ENCODE measurements at regions not wholly inside any gene's neighbourhood (a gene's known extent, or its start where the extent isn't known, plus 50 kb on each side); places are given as distances from the start of the nearest gene placed in this dataset.
A peak's percentile ranks its signal among the peaks of the same experiment; 100 is the strongest.

DNA sequence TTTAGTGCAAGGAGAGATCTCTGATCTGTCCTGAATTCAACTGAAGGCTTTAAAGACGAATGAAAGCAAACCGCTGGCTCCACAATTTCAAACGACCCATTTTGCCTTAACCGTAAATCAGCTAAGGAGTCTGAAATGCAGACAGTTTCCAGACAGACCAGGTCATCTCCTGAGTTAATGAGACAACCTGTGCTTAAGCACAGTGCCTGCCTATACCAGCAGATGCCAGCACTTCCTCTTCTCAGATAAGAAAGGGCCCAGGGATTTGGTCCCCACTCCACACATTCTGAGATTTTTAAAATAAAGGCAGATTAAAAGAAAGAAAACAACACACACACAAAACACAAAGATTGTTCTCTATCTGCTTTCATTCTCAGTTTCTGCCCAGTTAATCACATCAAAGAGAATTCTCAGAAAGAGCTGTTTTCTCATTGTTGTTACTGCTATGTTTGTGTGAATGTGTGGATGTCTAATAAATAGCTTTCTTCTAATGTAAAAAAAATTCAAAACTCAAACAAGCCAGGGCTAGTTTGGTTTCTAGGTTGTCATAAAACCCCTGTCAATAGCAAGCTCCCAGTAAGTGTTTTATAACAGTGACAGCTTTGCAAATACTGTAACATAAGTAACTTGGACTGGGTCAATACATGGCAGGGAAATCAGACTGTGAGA is 157.7 kb upstream of the SLC24A2 start:
- DNase-seq (ENCODE audit: low spot score), result peak; percentile 56
- Mint-ChIP-seq H3K27ac (no peak overlapping the region), H3K4me1 (peaks cover 14% of the 10 kb centered on the region), H3K27me3 (ENCODE audit: insufficient read depth, low read depth) (peaks cover 4% of the 10 kb centered on the region), H3K36me3 (no peaks in the 10 kb centered on the region), H3K9me3 (peaks cover 6% of the 10 kb centered on the region), H3K4me3 (no peak overlapping the region)
- no peaks in the 10 kb centered on the region for H3F3A ChIP-seq (ENCODE audit: low read depth)
- H3K27ac ChIP-seq, result no peak overlapping the region
- no peaks in the 10 kb centered on the region for H3K79me2 ChIP-seq (ENCODE audit: low read depth)
- H3K4me2 ChIP-seq, result no peak overlapping the region
- no peaks in the 10 kb centered on the region for H3K9me3 ChIP-seq (ENCODE audit: low read depth)
- no peaks in the 10 kb centered on the region for H3K36me3 ChIP-seq
- H2AFZ ChIP-seq (replicated peaks), result no peak overlapping the region
- H3K9ac ChIP-seq, result no peak overlapping the region
- no peak for TF ChIP-seq EZH2 (IDR thresholded peaks at IDR 0.05)
- TF ChIP-seq, protein P1, sequence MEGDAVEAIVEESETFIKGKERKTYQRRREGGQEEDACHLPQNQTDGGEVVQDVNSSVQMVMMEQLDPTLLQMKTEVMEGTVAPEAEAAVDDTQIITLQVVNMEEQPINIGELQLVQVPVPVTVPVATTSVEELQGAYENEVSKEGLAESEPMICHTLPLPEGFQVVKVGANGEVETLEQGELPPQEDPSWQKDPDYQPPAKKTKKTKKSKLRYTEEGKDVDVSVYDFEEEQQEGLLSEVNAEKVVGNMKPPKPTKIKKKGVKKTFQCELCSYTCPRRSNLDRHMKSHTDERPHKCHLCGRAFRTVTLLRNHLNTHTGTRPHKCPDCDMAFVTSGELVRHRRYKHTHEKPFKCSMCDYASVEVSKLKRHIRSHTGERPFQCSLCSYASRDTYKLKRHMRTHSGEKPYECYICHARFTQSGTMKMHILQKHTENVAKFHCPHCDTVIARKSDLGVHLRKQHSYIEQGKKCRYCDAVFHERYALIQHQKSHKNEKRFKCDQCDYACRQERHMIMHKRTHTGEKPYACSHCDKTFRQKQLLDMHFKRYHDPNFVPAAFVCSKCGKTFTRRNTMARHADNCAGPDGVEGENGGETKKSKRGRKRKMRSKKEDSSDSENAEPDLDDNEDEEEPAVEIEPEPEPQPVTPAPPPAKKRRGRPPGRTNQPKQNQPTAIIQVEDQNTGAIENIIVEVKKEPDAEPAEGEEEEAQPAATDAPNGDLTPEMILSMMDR (IDR thresholded peaks at IDR 0.05), result peak; percentile 60
- H3K4me1 ChIP-seq, result peaks cover 4% of the 10 kb centered on the region
- H3K4me3 ChIP-seq, result no peak overlapping the region
- no peaks in the 10 kb centered on the region for H3K27me3 ChIP-seq
- H4K20me1 ChIP-seq (ENCODE audit: low read depth), result no peaks in the 10 kb centered on the region

DNA sequence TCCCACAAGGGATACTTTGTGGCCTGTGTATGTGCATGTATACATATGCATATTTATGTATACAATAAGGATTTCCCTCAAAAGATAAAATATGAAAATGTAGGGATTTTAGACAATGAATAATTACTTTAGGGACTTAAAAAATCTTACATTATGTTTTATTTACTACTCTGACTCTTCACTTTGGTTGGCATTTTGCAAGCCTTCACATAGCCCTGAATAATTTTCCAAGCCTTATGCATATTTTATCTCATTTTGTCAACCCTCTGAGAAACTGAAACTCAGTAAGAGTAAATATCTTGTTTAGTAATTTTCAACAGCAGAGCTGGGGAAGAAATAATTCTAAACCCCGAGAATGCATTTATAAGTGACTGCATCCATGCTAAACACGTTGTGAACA is 153.0 kb upstream of the SLC24A2 start:
- TF ChIP-seq EZH2 (IDR thresholded peaks at IDR 0.05) (no peak), EZH2phosphoT487 (IDR thresholded peaks at IDR 0.05) (no peak)
- TF ChIP-seq, protein P1 (IDR thresholded peaks at IDR 0.05), result no peak
- Histone ChIP-seq H3K4me3 (no peak overlapping the region), H3K79me2 (ENCODE audit: low read depth) (no peaks in the 10 kb centered on the region), H4K20me1 (ENCODE audit: low read depth) (no peaks in the 10 kb centered on the region), H3K27me3 (no peaks in the 10 kb centered on the region), H3K4me2 (no peak overlapping the region), H3F3A (ENCODE audit: low read depth) (no peaks in the 10 kb centered on the region), H3K4me1 (peaks cover 12% of the 10 kb centered on the region), H3K9me3 (ENCODE audit: low read depth) (no peaks in the 10 kb centered on the region), H3K9ac (no peak overlapping the region), H2AFZ (replicated peaks) (no peak overlapping the region), H3K27ac (no peak overlapping the region), H3K36me3 (no peaks in the 10 kb centered on the region)
- Mint-ChIP-seq H3K9me3 (no peaks in the 10 kb centered on the region), H3K4me3 (no peak overlapping the region), H3K27ac (no peak overlapping the region), H3K36me3 (no peaks in the 10 kb centered on the region), H3K4me1 (peaks cover 19% of the 10 kb centered on the region), H3K27me3 (ENCODE audit: insufficient read depth, low read depth) (peaks cover 2% of the 10 kb centered on the region)
- no peak for DNase-seq (ENCODE audit: low spot score)

DNA sequence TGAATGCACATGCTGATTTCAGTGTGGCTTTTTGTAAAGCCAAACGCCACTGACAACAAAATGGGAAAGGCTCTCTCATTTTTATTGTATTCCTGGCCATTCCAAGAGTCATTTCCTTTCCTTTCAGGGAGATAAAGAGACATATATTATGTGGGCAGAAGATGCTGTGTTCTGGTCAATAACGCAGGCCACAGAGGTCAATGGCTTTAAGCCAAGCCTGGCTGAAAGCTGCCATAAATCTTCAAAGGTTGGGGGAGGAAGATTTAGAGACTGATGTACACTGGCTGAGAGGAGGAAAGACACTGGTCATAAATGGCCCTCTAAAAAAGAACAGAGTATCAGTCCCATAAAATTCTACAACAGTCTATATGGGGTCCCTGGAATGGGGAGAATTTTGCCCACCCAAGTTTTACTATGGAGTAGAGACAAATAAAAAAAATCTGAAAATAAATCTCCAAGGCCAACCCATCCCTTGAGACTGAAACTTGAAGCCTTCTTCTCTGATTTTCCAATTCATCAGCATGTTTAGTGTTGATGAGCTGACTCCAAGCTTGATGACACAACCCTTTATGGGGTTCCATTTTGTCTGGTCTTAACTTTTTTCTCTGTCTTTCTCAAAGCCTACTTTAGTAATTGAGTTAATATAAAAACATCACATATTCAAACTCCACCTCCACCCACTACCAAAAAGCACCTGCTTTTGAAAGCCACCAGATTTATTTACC is 152.1 kb upstream of the SLC24A2 start:
- Histone ChIP-seq H3K27ac (no peak overlapping the region), H3F3A (ENCODE audit: low read depth) (no peaks in the 10 kb centered on the region), H3K4me1 (peaks cover 8% of the 10 kb centered on the region), H3K9me3 (ENCODE audit: low read depth) (no peaks in the 10 kb centered on the region), H3K27me3 (no peaks in the 10 kb centered on the region), H3K9ac (no peak overlapping the region), H4K20me1 (ENCODE audit: low read depth) (no peaks in the 10 kb centered on the region), H3K79me2 (ENCODE audit: low read depth) (no peaks in the 10 kb centered on the region), H2AFZ (replicated peaks) (no peak overlapping the region), H3K36me3 (no peaks in the 10 kb centered on the region), H3K4me2 (no peak overlapping the region), H3K4me3 (no peak overlapping the region)
- H3K9me3 Mint-ChIP-seq, result no peaks in the 10 kb centered on the region
- no peaks in the 10 kb centered on the region for H3K36me3 Mint-ChIP-seq
- TF ChIP-seq, protein P1 (IDR thresholded peaks at IDR 0.05), result no peak
- TF ChIP-seq EZH2phosphoT487 (IDR thresholded peaks at IDR 0.05) (no peak), EZH2 (IDR thresholded peaks at IDR 0.05) (no peak)
- no peak overlapping the region for H3K4me3 Mint-ChIP-seq
- H3K27ac Mint-ChIP-seq, result peak overlapping the region; percentile 38
- H3K4me1 Mint-ChIP-seq, result peaks cover 18% of the 10 kb centered on the region
- H3K27me3 Mint-ChIP-seq (ENCODE audit: insufficient read depth, low read depth), result peaks cover 2% of the 10 kb centered on the region
- DNase-seq (ENCODE audit: low spot score), result no peak

Data from neural progenitor cell (in vitro differentiated cells).